Gastroesophageal sphincter (tissue), 3 donors: ENCODE measurements at regions not wholly inside any gene's neighbourhood (a gene's known extent, or its start where the extent isn't known, plus 50 kb on each side); places are given as distances from the start of the nearest gene placed in this dataset.

ENCODE experiments used
- EP300 ChIP-seq: sonication (generic); formaldehyde crosslinking; IDR thresholded peaks from one replicate; pipeline ENCODE4 v1.6.1; 2017; ENCODE audit warnings: antibody characterized with exemption, mild to moderate bottlenecking
- POLR2A ChIP-seq, 2 donors: fragments of 450-650 bp; IDR thresholded peaks; one replicate each; pipeline ENCODE4 v1.6.1; 2017; ENCODE audit warnings: antibody characterized with exemption in 2 of 2, mild to moderate bottlenecking in 2 of 2, moderate library complexity in 1 of 2
- POLR2AphosphoS5 ChIP-seq: sonication (generic); formaldehyde crosslinking; IDR thresholded peaks from one replicate; pipeline ENCODE4 v1.6.1; 2017; ENCODE audit warnings: antibody characterized with exemption
- TF ChIP-seq, protein P1 (sequence below), 4 experiments: fragments of 200-600 bp in 2 of 4; fragments of 450-650 bp in 2 of 4; sonication (generic) in 1 of 4; IDR thresholded peaks; one replicate each; pipeline ENCODE4 v1.5.1; 2017 to 2019; ENCODE audit warnings: antibody characterized with exemption in 4 of 4, mild to moderate bottlenecking in 2 of 4, moderate library complexity in 2 of 4

DNA sequence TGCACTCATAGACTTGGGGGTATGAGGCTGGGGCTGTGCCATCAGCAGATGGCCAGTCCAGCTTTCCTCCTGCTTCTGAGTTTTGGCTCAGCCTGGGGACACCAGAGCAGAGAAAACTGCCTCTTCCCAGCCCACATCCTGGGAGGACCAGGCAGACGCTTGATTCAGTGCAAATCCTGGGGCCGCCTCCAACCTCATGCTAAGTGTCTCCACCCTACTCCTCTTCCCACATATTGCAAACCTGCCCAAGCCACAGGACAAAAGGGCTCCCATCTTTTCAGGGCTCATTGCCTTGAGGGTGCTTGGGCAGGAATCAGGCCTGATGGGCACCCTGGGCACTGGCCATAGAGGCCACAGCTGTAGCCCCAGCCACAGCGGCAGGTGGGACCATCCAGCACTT lies 79.7 kb upstream of the SHANK2 start:
- TF ChIP-seq, protein P1, sequence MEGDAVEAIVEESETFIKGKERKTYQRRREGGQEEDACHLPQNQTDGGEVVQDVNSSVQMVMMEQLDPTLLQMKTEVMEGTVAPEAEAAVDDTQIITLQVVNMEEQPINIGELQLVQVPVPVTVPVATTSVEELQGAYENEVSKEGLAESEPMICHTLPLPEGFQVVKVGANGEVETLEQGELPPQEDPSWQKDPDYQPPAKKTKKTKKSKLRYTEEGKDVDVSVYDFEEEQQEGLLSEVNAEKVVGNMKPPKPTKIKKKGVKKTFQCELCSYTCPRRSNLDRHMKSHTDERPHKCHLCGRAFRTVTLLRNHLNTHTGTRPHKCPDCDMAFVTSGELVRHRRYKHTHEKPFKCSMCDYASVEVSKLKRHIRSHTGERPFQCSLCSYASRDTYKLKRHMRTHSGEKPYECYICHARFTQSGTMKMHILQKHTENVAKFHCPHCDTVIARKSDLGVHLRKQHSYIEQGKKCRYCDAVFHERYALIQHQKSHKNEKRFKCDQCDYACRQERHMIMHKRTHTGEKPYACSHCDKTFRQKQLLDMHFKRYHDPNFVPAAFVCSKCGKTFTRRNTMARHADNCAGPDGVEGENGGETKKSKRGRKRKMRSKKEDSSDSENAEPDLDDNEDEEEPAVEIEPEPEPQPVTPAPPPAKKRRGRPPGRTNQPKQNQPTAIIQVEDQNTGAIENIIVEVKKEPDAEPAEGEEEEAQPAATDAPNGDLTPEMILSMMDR (IDR thresholded peaks at IDR 0.05) = no peak
- TF ChIP-seq POLR2AphosphoS5 = no peak
- TF ChIP-seq POLR2A (IDR thresholded peaks at IDR 0.05) = no peak
- no peak for TF ChIP-seq EP300
